Activated CD8-positive, alpha-beta memory T cell treated with anti-CD3 and anti-CD28 coated beads for 4 hours (primary cell): ENCODE measurements at regions not wholly inside any gene's neighbourhood (a gene's known extent, or its start where the extent isn't known, plus 50 kb on each side); places are given as distances from the start of the nearest gene placed in this dataset.

Source experiments
- DNase-seq, 2 donors: peaks; one replicate each; pipeline ENCODE4 v3.0.0-alpha.2; 2020; ENCODE audit warnings: low read depth in 2 of 2

GRCh38 chr11:45062974-45063635 is 83.3 kb upstream of the PRDM11 start:
- no peak for DNase-seq

DNA sequence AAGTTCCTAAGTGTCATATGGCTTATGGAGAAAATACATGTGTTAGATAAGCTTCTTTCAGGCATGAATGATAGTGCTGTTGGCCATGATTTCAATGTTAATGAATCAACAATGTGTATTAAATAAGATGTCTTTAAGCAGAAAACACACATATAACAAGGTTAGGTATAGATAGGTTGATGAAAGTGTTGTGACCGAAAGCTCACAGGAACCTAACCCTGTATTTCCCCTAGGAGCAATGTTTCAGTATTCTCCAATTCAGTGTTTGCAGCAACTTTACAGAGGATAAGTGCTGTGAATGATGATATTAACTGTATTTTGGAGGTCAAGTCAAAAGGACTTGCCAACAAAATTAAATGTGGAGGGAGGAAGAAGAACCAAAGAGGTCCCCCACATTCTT is 82.8 kb upstream of the PRDM11 start:
- DNase-seq, result no peak

- DNase-seq, result no peak
Observed at GRCh38 chr11:45067966-45068365, 78.5 kb upstream of the PRDM11 start.

DNA sequence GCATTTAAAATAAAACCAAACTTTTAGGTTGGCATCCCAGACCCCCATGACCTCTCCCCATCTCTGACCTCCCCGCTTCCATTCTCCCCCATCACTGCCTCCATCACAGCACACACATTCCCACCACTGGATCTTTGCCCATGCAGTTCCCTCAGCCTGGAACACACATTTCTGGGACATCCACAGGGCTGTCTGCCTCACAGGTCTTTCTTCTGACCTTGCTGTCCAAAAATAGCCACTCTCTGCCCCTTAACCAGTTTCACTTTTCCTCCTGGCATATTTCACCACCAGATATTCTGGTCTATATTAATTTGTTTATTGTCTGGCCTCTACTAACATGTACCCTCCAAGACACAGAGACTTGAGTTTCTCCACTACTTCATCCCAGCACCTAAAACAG is 75.2 kb upstream of the PRDM11 start:
- DNase-seq, result no peak

DNA sequence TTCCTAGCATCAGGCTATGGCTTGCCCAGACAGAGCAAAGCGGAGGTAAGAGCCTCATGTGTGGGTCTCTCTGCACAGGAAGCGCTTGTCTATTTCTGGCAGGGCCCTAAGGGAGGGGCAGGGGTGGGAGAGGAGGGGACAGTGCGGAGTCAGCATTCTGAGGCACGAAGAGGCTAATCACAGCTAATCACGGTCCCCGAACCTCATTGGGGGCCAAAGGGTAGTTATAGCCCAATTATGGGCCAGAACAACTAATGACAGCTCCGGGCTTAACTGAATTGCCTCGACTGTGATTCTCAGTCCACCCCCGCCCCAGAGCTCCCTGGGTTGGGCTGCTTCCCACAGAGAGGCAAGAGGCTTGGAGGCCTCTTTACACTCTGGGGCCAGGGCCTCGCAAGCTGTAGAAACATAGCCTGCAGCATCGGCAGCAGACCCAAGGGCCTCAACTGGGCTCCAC is 72.7 kb upstream of the PRDM11 start:
- no peak for DNase-seq

- DNase-seq, result no peak
Observed at GRCh38 chr11:45075519-45075918, 70.9 kb upstream of the PRDM11 start.

DNA sequence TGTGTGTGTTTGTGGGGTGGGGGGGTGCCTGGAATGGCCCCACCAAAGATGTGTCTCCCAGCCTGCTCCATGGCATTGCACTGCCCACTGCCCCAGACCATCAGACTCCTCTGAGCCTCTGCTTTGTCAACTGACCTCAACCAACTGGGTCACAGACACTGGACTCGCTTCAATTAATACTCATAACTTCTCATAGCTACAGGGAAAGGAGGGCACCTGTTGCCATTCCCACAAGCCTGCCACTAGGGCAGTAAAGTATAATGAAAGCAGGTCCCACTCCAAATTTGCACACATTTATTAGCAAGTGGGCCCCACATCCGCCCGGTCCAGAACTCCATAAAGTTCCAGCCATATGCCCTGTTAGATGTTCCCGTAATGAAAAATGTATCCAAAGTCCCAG is 70.5 kb upstream of the PRDM11 start:
- no peak for DNase-seq

- DNase-seq, result no peak
Observed at GRCh38 chr11:45076761-45077160, 69.7 kb upstream of the PRDM11 start.

- DNase-seq, result no peak
Observed at GRCh38 chr11:45078236-45079074, 68.0 kb upstream of the PRDM11 start.

- DNase-seq, result no peak
Observed at GRCh38 chr11:45079075-45079444, 67.4 kb upstream of the PRDM11 start.

- no peak for DNase-seq
Observed at GRCh38 chr11:45079567-45079942, 66.9 kb upstream of the PRDM11 start.

GRCh38 chr11:45079943-45080719 is 66.3 kb upstream of the PRDM11 start:
- peak; percentile 19 to 25 for DNase-seq

DNA sequence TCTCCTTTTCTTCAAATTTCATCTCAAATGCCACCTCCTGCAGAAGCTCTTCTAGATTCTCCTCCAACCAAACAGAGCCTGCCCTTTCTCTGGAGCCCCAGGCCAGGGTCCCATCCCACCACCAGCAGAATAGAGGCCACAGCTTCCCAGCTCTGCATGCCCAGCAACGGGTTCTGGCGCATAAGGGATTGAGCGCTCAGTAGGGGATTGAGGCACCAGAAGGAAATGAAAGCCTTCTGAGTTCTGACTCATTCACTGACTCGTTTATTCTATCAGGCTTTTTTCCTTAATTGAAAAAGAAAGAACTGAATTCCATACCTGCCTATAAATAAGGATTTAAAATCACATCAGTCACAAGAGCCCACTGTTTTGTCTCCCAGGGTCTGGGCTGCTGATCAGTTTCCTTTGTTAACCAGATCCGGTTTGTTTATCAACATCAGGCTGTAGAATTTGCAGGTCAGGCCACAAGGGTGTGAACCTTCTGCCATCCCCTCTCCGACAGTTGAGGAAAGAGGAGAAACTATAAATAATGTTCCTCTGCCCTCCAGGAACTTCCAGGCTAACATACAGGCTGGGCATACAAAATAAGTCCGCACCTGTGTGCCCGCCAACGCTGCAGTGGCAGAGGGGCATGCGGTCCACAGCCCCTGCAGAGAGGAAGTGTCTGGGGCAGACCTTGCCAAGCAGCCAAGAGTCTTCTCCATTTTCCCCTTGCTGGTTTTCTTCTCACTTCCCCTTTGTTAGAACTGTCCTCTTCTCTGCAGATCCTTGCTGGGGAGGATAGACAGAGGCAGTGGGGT is 63.5 kb upstream of the PRDM11 start:
- no peak for DNase-seq

DNA sequence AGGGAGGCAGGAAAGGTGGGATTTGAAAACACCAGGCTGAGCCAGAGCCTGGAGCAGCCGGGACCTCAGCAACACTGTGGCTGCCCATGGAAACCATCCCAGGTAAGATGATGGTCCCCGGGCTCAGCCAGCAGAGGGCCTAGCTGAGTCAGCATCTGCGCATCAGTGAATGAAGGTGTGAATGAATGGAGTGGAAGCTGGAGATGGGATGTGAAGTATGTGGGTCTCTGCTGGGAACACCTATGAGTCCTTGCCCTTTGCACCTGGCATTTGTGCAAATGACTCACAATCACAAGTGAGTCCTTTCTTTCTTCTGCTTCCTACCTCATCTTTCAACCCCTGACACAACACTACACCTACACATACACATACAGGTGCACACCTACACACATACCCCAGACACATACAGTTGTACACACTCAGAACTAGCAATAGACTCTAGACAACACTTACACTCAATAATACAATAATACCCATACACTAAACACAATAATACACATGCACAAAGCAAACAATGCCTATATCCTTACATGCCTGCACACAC is 62.8 kb upstream of the PRDM11 start:
- DNase-seq, result no peak

DNA sequence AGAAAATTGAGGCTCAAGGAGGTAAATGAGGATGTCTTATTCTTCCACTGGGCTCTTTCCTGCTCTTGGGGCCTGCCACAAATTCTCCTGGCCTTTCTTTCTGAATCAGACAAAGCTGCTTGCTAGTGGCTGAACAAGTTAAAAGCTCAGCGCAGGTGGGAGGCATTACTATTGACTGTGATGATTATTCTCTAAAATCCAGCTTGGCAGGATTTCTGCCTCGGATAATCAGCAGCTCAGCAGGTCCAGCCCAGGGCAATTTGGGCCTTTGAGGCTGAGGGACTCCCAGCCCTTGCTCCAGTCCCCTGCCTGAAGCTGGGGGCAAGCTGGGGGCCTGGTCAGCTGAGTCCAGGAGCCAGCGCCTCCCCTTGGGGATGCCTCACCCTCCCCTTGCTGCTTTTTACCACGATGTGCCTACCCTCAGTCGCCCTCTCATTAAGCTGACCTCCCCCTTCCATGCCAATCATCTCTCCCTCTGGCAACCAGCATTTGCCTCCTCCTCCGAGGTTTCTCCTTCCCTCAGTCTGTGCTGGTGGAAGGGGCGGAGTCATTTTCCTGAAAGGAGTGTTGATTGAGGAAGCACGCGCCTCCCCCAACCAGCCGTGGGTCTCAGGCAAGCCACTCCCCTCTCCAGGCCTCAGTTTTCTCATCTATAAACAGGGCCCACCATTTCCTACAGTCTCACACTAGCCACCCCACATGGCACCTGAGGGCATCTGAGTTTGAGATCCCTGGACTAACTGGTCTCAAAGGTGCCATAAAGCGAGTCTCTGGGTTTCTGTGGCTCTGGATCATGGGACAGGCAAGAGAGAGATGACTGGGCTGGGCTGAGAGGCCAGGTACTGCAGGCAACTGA is 60.6 kb upstream of the PRDM11 start:
- DNase-seq, result no peak

DNA sequence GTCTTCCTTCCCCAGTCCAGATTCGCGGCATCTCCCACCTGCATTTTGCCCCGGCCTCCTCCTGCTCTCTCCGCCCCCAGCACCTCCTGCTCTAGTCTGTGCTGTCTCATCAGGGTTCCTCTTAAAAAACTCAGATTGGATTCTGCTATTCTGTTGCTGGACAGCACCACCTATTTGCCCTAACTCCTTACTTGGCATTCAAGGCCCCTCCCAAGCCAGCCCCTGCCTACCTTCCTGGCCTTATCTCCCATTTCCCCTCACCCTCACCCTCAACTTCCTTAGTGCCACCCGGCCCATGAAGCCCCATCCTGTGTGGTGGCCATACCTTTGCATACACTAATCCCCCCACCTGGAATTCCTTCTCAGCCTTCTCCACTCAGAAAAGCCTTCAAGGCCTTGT is 59.9 kb upstream of the PRDM11 start:
- no peak for DNase-seq

GRCh38 chr11:45087086-45087899 is 59.1 kb upstream of the PRDM11 start:
- DNase-seq, result no peak

DNA sequence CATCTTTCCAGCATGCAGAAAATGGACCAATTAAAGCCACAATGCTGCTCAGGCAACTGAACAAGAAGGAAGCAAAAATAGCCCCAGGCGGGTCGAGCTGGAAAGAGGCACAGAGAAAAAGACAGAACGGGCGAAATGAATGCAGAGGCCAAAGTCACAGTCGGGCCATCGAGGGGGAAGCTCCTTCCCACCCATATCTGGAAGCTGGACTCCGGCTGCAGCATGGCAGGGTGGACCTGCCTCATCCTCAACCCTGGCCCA is 58.6 kb upstream of the PRDM11 start:
- no peak for DNase-seq

DNA sequence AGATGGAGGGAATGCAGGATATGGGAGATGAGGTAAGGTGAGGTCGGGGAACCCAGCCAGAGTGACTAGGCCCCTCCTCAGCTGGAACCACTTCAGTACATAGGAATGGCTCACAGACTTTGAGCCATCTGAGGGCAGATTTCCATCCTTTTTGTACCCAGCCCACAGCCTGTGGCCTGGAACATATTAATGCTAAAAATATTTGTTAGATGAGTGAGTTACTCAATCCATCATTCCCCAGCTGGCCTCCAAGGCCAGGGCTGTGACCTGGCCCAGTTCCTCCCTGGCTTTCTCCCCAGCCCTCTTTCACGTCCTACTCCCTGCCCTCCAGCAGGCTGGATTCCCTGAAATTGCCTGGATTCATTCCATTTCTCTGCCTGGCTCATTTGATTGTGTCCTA is 57.2 kb upstream of the PRDM11 start:
- DNase-seq, result no peak
